Astrocyte (in vitro differentiated cells and primary cell): ENCODE measurements at regions not wholly inside any gene's neighbourhood (a gene's known extent, or its start where the extent isn't known, plus 50 kb on each side); places are given as distances from the start of the nearest gene placed in this dataset.

Source experiments
- DNase-seq: peaks from one replicate; pipeline ENCODE4 v3.0.0-alpha.2; 2010; ENCODE audit warnings: low read depth
- FAIRE-seq: peaks from 2 replicates; lab custom pipeline; 2011; peaks lifted over from hg19 to GRCh38; lab: Jason Lieb, UNC
- H2AFZ ChIP-seq: 2 replicates; pipeline ENCODE4 v1.6.0; 2012; ENCODE audit warnings: low read depth, low read length, inconsistent platforms
- H3K27ac ChIP-seq: 2 replicates; pipeline ENCODE4 v1.5.1; 2011; ENCODE audit warnings: low read depth, low read length, inconsistent platforms
- H3K27me3 ChIP-seq: 2 replicates; pipeline ENCODE4 v1.6.0; 2011; ENCODE audit warnings: low read length, inconsistent platforms; ENCODE audit not compliant: insufficient read depth
- H3K36me3 ChIP-seq: 2 replicates; pipeline ENCODE4 v1.5.1; 2011; ENCODE audit warnings: low read length, inconsistent platforms; ENCODE audit not compliant: insufficient read depth
- H3K4me1 ChIP-seq: 2 replicates; pipeline ENCODE4 v1.5.1; 2011; ENCODE audit warnings: low read length, inconsistent platforms; ENCODE audit not compliant: insufficient read depth
- H3K4me2 ChIP-seq: 2 replicates; pipeline ENCODE4 v1.6.0; 2012; ENCODE audit warnings: low read length, inconsistent platforms
- H3K4me3 ChIP-seq: 2 replicates; pipeline ENCODE4 v1.5.1; 2011; ENCODE audit warnings: low read depth, mild to moderate bottlenecking, low read length, inconsistent platforms; ENCODE audit not compliant: insufficient read depth
- H3K79me2 ChIP-seq: 2 replicates; pipeline ENCODE4 v1.6.0; 2012; ENCODE audit warnings: mild to moderate bottlenecking, low read length, inconsistent platforms; ENCODE audit not compliant: insufficient read depth
- H3K9ac ChIP-seq: 2 replicates; pipeline ENCODE4 v1.6.0; 2012; ENCODE audit warnings: mild to moderate bottlenecking, low read length, inconsistent platforms
- H3K9me3 ChIP-seq: 2 replicates; pipeline ENCODE4 v1.5.1; 2012; ENCODE audit warnings: low read depth, mild to moderate bottlenecking, low read length, inconsistent platforms; ENCODE audit not compliant: insufficient read depth
- H4K20me1 ChIP-seq: 2 replicates; pipeline ENCODE4 v1.6.0; 2012; ENCODE audit warnings: low read length, inconsistent platforms; ENCODE audit not compliant: insufficient read depth
- H3K27ac Mint-ChIP-seq: one replicate; pipeline ENCODE4 v1.8.0; 2021; ENCODE audit warnings: mild to moderate bottlenecking, mixed read lengths; ENCODE audit not compliant: unreplicated experiment
- H3K27me3 Mint-ChIP-seq: one replicate; pipeline ENCODE4 v1.8.0; 2021; ENCODE audit warnings: low read depth, mixed read lengths; ENCODE audit not compliant: unreplicated experiment
- H3K36me3 Mint-ChIP-seq: one replicate; pipeline ENCODE4 v1.8.0; 2021; ENCODE audit warnings: low read depth, mixed read lengths; ENCODE audit not compliant: unreplicated experiment
- H3K4me1 Mint-ChIP-seq: one replicate; pipeline ENCODE4 v1.8.0; 2021; ENCODE audit warnings: low read depth, mixed read lengths; ENCODE audit not compliant: unreplicated experiment
- H3K4me3 Mint-ChIP-seq: one replicate; pipeline ENCODE4 v1.8.0; 2021; ENCODE audit warnings: mild to moderate bottlenecking, moderate library complexity, mixed read lengths; ENCODE audit not compliant: unreplicated experiment
- H3K9me3 Mint-ChIP-seq: one replicate; pipeline ENCODE4 v1.8.0; 2021; ENCODE audit warnings: mild to moderate bottlenecking, mixed read lengths; ENCODE audit not compliant: unreplicated experiment
- CTCF ChIP-seq: IDR thresholded peaks from 2 replicates; pipeline ENCODE4 v1.5.1; 2011; ENCODE audit warnings: low read depth, mild to moderate bottlenecking, inconsistent platforms, low read length, moderate library complexity; ENCODE audit not compliant: insufficient read depth
- EZH2 ChIP-seq: IDR thresholded peaks from 2 replicates; pipeline ENCODE4 v1.6.1; 2012; ENCODE audit warnings: mild to moderate bottlenecking, low read length, inconsistent platforms; ENCODE audit not compliant: insufficient read depth

- Mint-ChIP-seq H3K9me3 (no peaks in the 10 kb centered on the region), H3K4me3 (no peak overlapping the region), H3K27ac (no peak overlapping the region), H3K27me3 (peaks cover 9% of the 10 kb centered on the region), H3K36me3 (no peaks in the 10 kb centered on the region), H3K4me1 (peaks cover 32% of the 10 kb centered on the region)
- H3K4me3 ChIP-seq, result no peak overlapping the region
- H3K4me1 ChIP-seq, result peaks cover 24% of the 10 kb centered on the region
- no peak for TF ChIP-seq EZH2
- TF ChIP-seq CTCF, result no peak
- no peaks in the 10 kb centered on the region for H3K79me2 ChIP-seq
- H4K20me1 ChIP-seq, result no peaks in the 10 kb centered on the region
- no peaks in the 10 kb centered on the region for H3K36me3 ChIP-seq
- FAIRE-seq (no peak), DNase-seq (no peak)
- no peak overlapping the region for H3K27ac ChIP-seq
- H3K9me3 ChIP-seq, result no peaks in the 10 kb centered on the region
- H2AFZ ChIP-seq, result no peak overlapping the region
- H3K27me3 ChIP-seq, result no peaks in the 10 kb centered on the region
- no peak overlapping the region for H3K9ac ChIP-seq
- H3K4me2 ChIP-seq, result no peak overlapping the region
These were observed 264.2 kb upstream of the ROPN1 start for GRCh38 chr3:124256156-124256555.

GRCh38 chr3:124256599-124256998 lies 264.7 kb upstream of the ROPN1 start:
- Histone ChIP-seq H4K20me1 (no peaks in the 10 kb centered on the region), H2AFZ (no peak overlapping the region), H3K4me3 (no peak overlapping the region), H3K27ac (no peak overlapping the region), H3K4me2 (no peak overlapping the region), H3K36me3 (no peaks in the 10 kb centered on the region), H3K9me3 (no peaks in the 10 kb centered on the region), H3K79me2 (no peaks in the 10 kb centered on the region), H3K27me3 (no peaks in the 10 kb centered on the region), H3K9ac (no peak overlapping the region), H3K4me1 (peaks cover 29% of the 10 kb centered on the region)
- no peak for FAIRE-seq
- TF ChIP-seq CTCF (no peak), EZH2 (no peak)
- DNase-seq, result no peak
- Mint-ChIP-seq H3K36me3 (no peaks in the 10 kb centered on the region), H3K4me3 (no peak overlapping the region), H3K4me1 (peaks cover 37% of the 10 kb centered on the region), H3K27ac (no peak overlapping the region), H3K9me3 (no peaks in the 10 kb centered on the region), H3K27me3 (peaks cover 9% of the 10 kb centered on the region)

GRCh38 chr3:124257336-124257864 lies 265.5 kb upstream of the ROPN1 start:
- peaks cover 9% of the 10 kb centered on the region for H3K27me3 Mint-ChIP-seq
- Histone ChIP-seq H3K9ac (no peak overlapping the region), H3K4me2 (no peak overlapping the region), H2AFZ (no peak overlapping the region), H3K79me2 (no peaks in the 10 kb centered on the region), H4K20me1 (no peaks in the 10 kb centered on the region), H3K4me1 (peaks cover 30% of the 10 kb centered on the region), H3K9me3 (no peaks in the 10 kb centered on the region), H3K27ac (no peak overlapping the region), H3K4me3 (no peak overlapping the region), H3K27me3 (no peaks in the 10 kb centered on the region), H3K36me3 (no peaks in the 10 kb centered on the region)
- DNase-seq (no peak), FAIRE-seq (no peak)
- TF ChIP-seq EZH2, result no peak
- TF ChIP-seq CTCF, result no peak
- no peaks in the 10 kb centered on the region for H3K9me3 Mint-ChIP-seq
- H3K4me3 Mint-ChIP-seq, result no peak overlapping the region
- H3K27ac Mint-ChIP-seq, result peak overlapping the region; percentile 54
- no peaks in the 10 kb centered on the region for H3K36me3 Mint-ChIP-seq
- peaks cover 44% of the 10 kb centered on the region for H3K4me1 Mint-ChIP-seq
